ENCODE measurements at regions not wholly inside any gene's neighbourhood (a gene's known extent, or its start where the extent isn't known, plus 50 kb on each side); places are given as distances from the start of the nearest gene placed in this dataset.
"Not testable (repeated sequence)": the region's sequence is repeated elsewhere in the genome, so short reads cannot be mapped to it uniquely, and the experiment has no call there.

GRCh38 chr2:37722971-37723370 is 51.5 kb upstream of the CDC42EP3 start:
- intact Hi-C loops (cut with micrococcal nuclease; ENCODE audit: unreplicated experiment); H3K9me3 ChIP-seq (ENCODE audit: control insufficient read depth, insufficient read depth, low read depth, low read length); H3K36me3 ChIP-seq (ENCODE audit: control insufficient read depth, insufficient read depth, low read length); CTCF ChIA-PET; H3K27me3 ChIP-seq (ENCODE audit: control insufficient read depth, insufficient read depth, low read length); H3K4me3 ChIP-seq (ENCODE audit: low read depth in 2 of 2, low read length in 2 of 2); in situ Hi-C loops (cut with HindIII; ENCODE audit: low pct_unique_long_range_greater_than_20kb, low sequenced_read_pairs); BruUV-seq (replicated peaks); H3K27ac ChIP-seq (ENCODE audit: low read length); ATAC-seq; POLR2A ChIA-PET; DNase-seq (ENCODE audit: low read depth, low spot score); H3K4me1 ChIP-seq (ENCODE audit: control insufficient read depth, insufficient read depth, low read length): not testable (repeated sequence)

GRCh38 chr2:37730037-37730818 is 58.8 kb upstream of the CDC42EP3 start:
- ATAC-seq (no peak), DNase-seq (ENCODE audit: low read depth, low spot score) (no peak)
- TF ChIP-seq SIN3A (IDR thresholded peaks at IDR 0.05; ENCODE audit: borderline replicate concordance, insufficient read depth, low read depth, low read length) (no peak), TCF7L2 (IDR thresholded peaks at IDR 0.05; ENCODE audit: low read depth, low read length) (no peak), CTCF (IDR thresholded peaks at IDR 0.05) (no peak), POLR2AphosphoS5 (IDR thresholded peaks at IDR 0.05; ENCODE audit: low read depth, low read length) (no peak), REST (IDR thresholded peaks at IDR 0.05; ENCODE audit: insufficient read depth in 1 of 2, low read depth in 2 of 2, low read length in 1 of 2) (no peak)
- intact Hi-C loops (cut with micrococcal nuclease; ENCODE audit: unreplicated experiment) (no loop called here), in situ Hi-C loops (cut with HindIII; ENCODE audit: low pct_unique_long_range_greater_than_20kb, low sequenced_read_pairs) (no loop called here)
- Histone ChIP-seq H3K27me3 (ENCODE audit: control insufficient read depth, insufficient read depth, low read length) (no peaks in the 10 kb centered on the region), H3K4me3 (ENCODE audit: low read depth in 2 of 2, low read length in 2 of 2) (no peak overlapping the region), H3K27ac (ENCODE audit: low read length) (no peak overlapping the region), H3K4me1 (ENCODE audit: control insufficient read depth, insufficient read depth, low read length) (no peaks in the 10 kb centered on the region), H3K9me3 (ENCODE audit: control insufficient read depth, insufficient read depth, low read depth, low read length) (no peaks in the 10 kb centered on the region), H3K36me3 (ENCODE audit: control insufficient read depth, insufficient read depth, low read length) (no peaks in the 10 kb centered on the region)
- ChIA-PET CTCF (no interaction called here), POLR2A (no interaction called here)
- BruUV-seq (replicated peaks): no TSS peak

- DNase-seq (ENCODE audit: low read depth, low spot score); BruUV-seq (replicated peaks); H3K36me3 ChIP-seq (ENCODE audit: control insufficient read depth, insufficient read depth, low read length); ATAC-seq; CTCF ChIA-PET; in situ Hi-C loops (cut with HindIII; ENCODE audit: low pct_unique_long_range_greater_than_20kb, low sequenced_read_pairs); H3K27me3 ChIP-seq (ENCODE audit: control insufficient read depth, insufficient read depth, low read length); H3K4me1 ChIP-seq (ENCODE audit: control insufficient read depth, insufficient read depth, low read length); POLR2A ChIA-PET; H3K4me3 ChIP-seq (ENCODE audit: low read depth in 2 of 2, low read length in 2 of 2); H3K9me3 ChIP-seq (ENCODE audit: control insufficient read depth, insufficient read depth, low read depth, low read length); intact Hi-C loops (cut with micrococcal nuclease; ENCODE audit: unreplicated experiment); H3K27ac ChIP-seq (ENCODE audit: low read length): not testable (repeated sequence)
Observed at GRCh38 chr2:37732412-37732811, 61.0 kb upstream of the CDC42EP3 start.
